NCI-H1436 (cell line): ENCODE measurements at regions not wholly inside any gene's neighbourhood (a gene's known extent, or its start where the extent isn't known, plus 50 kb on each side); places are given as distances from the start of the nearest gene placed in this dataset.
A peak's percentile ranks its signal among the peaks of the same experiment; 100 is the strongest.

Experiments used
- DNase-seq: peaks from one replicate; lab custom pipeline; 2025; lab: John Stamatoyannopoulos, UW

GRCh38 chr17:77419095-77419494 lies 278.3 kb downstream of the SEC14L1 start:
- no peak for DNase-seq

GRCh38 chr17:77419547-77420094 lies 278.9 kb downstream of the SEC14L1 start:
- peak; percentile 36 for DNase-seq

GRCh38 chr17:77420095-77420803 lies 279.5 kb downstream of the SEC14L1 start:
- DNase-seq, result no peak

- DNase-seq, result peak; percentile 93
Observed at GRCh38 chr17:77420804-77421629, 280.2 kb downstream of the SEC14L1 start.

GRCh38 chr17:77421630-77421972 lies 280.8 kb downstream of the SEC14L1 start:
- DNase-seq, result no peak

- DNase-seq, result no peak
Observed at GRCh38 chr17:77422104-77422747, 281.5 kb downstream of the SEC14L1 start.

GRCh38 chr17:77422748-77423113 lies 282.0 kb downstream of the SEC14L1 start:
- peak; percentile 33 for DNase-seq

- no peak for DNase-seq
Observed at GRCh38 chr17:77423589-77424451, 283.1 kb downstream of the SEC14L1 start.

- no peak for DNase-seq
Observed at GRCh38 chr17:77424585-77425344, 284.0 kb downstream of the SEC14L1 start.

GRCh38 chr17:77425348-77425747 lies 284.6 kb downstream of the SEC14L1 start:
- no peak for DNase-seq

- DNase-seq, result no peak
Observed at GRCh38 chr17:77425791-77426641, 285.2 kb downstream of the SEC14L1 start.

- DNase-seq, result no peak
Observed at GRCh38 chr17:77426676-77427386, 286.1 kb downstream of the SEC14L1 start.

- no peak for DNase-seq
Observed at GRCh38 chr17:77427391-77427991, 286.7 kb downstream of the SEC14L1 start.

- DNase-seq, result no peak
Observed at GRCh38 chr17:77428020-77428748, 287.4 kb downstream of the SEC14L1 start.

- DNase-seq, result no peak
Observed at GRCh38 chr17:77428749-77429368, 288.1 kb downstream of the SEC14L1 start.

- no peak for DNase-seq
Observed at GRCh38 chr17:77429369-77429968, 288.7 kb downstream of the SEC14L1 start.
